Myocyte (in vitro differentiated cells): ENCODE measurements at regions not wholly inside any gene's neighbourhood (a gene's known extent, or its start where the extent isn't known, plus 50 kb on each side); places are given as distances from the start of the nearest gene placed in this dataset.
"Not testable (repeated sequence)": the region's sequence is repeated elsewhere in the genome, so short reads cannot be mapped to it uniquely, and the experiment has no call there.

Experiments used
- DNase-seq: peaks from one replicate; pipeline ENCODE4 v3.0.0-alpha.2; 2012; ENCODE audit warnings: low read depth

DNA sequence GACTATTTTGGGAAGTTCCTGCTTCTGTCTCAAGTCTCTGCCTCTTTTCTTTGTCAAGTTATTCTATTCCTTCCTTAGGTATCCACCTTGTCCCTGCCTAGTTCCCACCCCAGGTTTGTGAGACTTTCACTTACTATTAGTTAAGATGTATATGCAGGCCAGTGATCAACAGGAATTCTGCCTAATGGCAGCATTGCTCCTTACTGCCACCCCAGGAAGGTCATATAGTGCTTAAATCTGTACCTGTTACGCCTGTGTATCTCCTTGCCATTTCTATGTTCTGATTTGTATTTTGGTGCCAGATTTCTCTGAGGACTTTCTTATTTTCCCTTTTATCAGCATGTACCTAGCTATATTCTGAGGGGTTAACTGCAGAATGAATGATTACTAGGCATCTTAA, 746.0 kb upstream of the TMEFF2 start:
- no peak for DNase-seq

GRCh38 chr2:192932376-192932775, 737.6 kb upstream of the TMEFF2 start:
- no peak for DNase-seq

DNA sequence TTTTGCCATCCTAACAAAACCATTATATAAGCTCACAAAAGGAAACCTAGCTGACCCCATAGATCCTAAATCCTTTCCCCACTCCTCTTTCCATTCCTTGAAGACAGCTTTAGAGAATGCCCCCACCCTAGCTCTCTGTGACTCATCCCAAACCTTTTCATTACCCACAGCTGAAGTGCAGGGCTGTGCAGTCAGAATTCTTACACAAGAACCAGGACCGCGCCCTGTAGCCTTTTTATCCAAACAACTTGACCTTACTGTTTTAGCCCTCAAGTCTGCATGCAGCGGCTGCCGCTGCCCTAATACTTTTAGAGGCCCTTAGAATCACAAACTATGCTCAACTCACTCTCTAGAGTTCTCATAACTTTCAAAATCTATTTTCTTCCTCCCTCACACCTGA, 726.9 kb upstream of the TMEFF2 start:
- DNase-seq: not testable (repeated sequence)

DNA sequence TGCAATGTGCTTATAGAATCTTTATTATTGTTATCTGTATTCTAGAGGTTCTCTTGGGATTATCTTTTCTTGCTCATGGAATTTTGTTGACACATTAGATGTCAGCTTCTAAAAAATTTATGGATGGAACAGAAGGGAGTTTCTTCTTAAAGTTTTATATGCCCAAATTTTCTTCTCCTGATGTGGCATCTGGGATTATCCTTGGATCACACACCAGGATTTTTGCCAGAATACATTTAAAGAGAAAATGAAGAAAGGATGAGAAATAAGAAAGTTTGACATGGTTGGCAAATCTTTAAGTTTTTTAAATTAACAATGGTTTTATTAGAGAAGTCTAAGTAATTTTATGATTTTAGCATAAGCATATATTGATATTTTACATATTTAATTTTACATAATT, 706.7 kb upstream of the TMEFF2 start:
- DNase-seq: no peak

DNA sequence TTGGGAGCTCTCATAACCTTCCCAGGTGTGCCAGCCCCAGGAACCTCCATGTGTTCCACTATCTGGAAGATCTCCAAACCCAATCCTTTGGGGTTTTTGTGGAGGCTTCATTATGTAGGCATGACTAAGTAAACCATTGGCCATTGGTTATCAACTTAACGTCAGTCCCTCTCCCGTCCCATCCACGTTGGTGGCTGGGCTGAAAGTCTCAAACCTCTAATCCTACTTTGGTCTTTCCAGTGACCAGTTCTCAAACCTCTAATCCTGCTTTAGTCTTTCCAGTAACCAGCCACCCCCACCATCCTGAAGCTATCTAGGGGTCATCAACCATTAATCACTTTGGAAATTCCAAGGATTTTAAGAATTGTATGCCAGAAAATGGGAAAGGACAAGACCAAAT, 704.7 kb upstream of the TMEFF2 start:
- DNase-seq: no peak

GRCh38 chr2:192893976-192894375, 699.2 kb upstream of the TMEFF2 start:
- DNase-seq: not testable (repeated sequence)

- no peak for DNase-seq
Observed at GRCh38 chr2:192888109-192888508, 693.4 kb upstream of the TMEFF2 start.

DNA sequence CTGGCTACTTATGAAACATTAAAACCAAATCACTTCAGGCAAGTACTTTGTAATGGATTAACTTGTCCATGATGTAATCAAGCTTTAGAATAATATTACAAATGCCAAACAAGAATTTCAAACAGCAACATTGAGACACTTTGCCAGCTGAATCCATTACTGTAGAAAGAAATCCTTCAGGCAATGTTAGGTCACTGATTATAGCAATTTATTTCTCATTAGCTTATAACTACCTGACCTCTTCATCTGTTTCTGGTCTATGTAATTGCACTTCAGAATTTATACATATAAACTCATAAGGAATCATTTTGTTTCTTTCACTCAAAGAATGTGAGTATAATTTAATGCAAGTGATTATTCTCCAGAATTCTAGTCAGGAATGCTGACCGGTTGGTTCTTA, 692.6 kb upstream of the TMEFF2 start:
- no peak for DNase-seq

GRCh38 chr2:192886636-192887035, 691.9 kb upstream of the TMEFF2 start:
- no peak for DNase-seq

GRCh38 chr2:192885569-192886160, 690.9 kb upstream of the TMEFF2 start:
- no peak for DNase-seq

DNA sequence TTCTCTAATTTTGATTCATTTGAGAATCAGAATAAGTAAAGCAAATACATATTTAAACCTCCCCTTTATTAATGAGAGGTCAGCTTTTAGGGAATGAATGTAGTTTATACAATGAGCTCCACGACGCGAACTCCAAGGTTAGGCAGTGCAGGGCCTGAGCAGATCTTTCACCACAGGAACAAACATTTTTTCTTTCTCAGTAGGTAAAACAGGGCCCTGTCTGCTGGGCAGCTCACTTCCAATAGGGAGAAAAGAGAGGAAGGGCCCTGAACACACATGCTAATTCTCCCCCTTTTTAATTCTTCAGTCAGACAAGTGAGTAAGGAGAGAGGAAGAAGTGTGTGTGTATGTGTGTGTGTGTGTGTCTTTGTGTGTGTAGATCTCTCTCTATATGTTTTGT, 682.4 kb upstream of the TMEFF2 start:
- no peak for DNase-seq

DNA sequence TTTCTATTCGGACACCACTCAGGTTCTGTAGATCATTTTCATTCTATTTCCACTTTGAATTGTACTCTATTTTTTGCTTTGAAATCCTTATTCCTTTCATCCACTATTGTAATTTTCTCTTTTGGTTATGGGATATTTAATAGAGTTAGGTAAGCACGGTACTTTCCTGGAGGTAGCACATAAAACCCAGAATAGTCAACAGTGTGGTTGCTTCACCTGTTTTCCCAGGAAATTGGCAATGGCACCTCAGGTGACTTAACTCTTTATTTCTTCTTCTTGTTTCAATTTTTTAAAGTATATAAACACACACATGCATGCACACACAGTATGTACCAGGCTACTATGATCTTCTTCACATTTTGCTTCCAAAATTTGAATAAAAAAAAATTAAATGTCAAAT, 682.0 kb upstream of the TMEFF2 start:
- no peak for DNase-seq

DNA sequence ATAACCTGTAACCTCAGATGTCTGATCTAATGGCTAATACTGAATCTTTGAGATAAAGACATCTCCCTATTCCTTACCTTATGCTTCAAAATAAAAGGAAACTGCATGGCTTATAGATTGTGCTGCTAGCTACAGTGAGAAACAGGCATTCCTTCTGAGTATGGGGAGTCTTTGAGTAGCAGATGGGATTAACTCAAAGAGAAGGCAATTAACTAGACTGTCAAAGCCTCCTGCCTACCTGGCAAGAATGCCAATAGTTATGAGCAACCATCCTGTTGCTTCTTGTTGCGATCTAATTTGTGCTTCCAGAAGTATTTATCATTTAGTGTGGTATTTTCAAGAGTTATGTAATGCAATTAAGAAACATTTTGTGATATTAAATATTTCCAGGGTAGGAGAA, 660.0 kb upstream of the TMEFF2 start:
- no peak for DNase-seq

DNA sequence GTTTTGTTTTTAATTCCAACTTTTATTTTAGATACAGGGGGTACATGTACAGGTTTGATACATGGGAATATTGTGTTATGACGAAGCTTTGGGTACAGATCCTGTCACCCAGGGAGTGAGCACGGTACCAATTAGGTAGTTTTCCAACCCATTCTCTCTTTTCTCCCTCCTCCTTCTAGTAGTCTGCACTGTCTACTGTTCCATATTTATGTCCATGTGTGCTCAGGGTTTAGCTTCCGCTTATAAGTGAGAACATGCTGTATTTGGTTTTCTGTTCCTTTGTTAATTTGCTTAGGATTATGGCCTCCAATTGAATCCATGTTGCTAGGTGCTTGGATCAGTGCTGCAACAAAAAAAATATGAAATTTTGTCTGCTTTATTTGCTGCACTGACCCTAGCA, 659.3 kb upstream of the TMEFF2 start:
- no peak for DNase-seq

DNA sequence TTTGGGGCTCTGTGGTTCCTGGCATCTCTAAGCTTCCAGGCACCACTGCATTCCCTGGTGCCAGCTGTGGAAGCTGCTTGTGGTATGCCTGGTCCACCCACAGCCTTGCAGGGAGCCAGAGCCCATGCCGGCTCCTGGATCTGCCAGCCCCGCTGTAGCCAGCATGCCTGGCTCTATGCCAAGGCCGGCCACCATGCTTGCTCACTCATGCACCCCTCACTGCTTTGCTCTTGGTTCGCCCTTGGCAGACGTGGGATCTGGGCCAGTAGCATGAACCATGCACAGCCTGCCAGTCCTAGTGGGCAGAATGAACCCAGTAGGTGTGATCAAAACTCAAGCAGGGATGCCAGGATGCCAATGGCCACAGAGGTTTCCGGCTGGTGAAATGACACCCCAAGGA, 634.2 kb upstream of the TMEFF2 start:
- DNase-seq: peak; percentile 1

- DNase-seq: no peak
Observed at GRCh38 chr2:192828175-192828574, 633.4 kb upstream of the TMEFF2 start.

DNA sequence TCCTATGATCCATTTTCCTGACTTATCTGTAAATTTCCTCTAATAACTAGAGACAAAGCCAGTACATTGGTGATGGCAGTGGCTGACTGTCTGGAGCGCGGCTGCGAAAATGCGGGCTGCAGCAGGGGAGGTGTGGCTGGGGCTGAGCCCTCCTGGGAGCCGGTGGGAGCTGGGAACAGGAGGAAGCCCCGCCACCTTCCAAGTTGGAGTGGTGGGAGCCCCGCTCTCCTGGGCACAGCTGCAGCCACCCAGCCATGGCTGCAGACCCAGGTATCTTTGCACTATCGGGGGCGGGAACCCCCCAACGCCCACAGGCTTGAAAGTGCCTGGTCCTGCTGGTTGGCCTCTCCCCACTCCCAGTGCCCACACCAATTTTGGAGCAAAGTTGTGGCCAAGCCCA, 633.0 kb upstream of the TMEFF2 start:
- DNase-seq: no peak

GRCh38 chr2:192814376-192814775, 619.6 kb upstream of the TMEFF2 start:
- DNase-seq: no peak

- no peak for DNase-seq
Observed at GRCh38 chr2:192813341-192813740, 618.6 kb upstream of the TMEFF2 start.

DNA sequence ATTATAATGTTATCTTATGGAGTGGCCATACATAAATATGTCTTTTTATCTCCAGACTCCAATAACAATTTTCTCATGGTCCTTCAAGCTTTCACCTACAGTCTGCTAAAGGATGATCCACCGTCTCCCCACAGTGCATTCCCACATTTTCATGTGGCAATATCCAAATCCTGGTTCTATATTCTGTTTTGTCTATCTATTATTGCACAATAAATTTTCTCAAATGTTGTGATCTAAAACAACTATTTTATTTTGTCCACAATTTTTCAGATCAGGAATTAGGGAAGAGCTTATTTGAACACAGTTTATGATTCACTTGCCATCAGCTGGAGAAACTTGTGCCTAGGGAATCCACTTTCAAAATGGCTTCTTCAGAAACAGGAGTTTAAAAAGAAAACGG, 614.4 kb upstream of the TMEFF2 start:
- DNase-seq: no peak

DNA sequence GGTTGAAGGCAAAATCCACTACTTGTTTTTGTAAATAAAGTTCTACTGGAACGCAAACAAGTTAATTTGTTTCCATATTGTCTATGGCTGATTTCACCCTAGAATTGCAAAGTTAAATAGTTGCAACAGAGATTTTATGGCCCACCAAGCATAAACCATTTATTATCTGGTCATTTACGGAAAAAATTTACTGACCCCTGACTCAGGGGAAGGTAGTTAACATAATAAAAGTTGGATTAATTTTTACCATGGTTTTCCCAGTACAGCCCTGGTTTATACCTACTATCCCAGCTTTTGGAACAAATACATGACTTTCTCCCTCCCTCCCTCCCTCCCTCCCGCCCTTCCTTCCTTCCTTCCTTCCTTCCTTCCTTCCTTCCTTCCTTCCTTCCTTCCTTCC, 588.9 kb upstream of the TMEFF2 start:
- no peak for DNase-seq

DNA sequence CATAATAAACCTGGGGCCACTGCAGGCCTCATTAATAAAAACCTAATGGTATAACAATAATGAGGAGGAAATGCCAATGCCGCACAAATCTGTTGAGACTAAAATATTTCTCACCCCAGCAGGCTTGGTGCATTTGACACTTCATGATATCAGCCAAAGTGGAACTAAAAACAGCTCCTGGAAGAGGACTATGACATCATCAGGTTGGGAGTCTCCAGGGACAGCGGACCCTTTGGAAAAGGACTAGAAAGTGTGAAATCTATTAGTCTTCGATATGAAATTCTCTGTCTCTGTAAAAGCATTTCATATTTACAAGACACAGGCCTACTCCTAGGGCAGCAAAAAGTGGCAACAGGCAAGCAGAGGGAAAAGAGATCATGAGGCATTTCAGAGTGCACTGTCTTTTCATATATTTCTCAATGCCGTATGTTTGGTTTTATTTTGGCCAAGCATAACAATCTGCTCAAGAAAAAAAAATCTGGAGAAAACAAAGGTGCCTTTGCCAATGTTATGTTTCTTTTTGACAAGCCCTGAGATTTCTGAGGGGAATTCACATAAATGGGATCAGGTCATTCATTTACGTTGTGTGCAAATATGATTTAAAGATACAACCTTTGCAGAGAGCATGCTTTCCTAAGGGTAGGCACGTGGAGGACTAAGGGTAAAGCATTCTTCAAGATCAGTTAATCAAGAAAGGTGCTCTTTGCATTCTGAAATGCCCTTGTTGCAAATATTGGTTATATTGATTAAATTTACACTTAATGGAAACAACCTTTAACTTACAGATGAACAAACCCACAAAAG, 580.9 kb upstream of the TMEFF2 start:
- no peak for DNase-seq

- DNase-seq: no peak
Observed at GRCh38 chr2:192775011-192775410, 580.3 kb upstream of the TMEFF2 start.
